Lower lobe of right lung (tissue), 2 donors: ENCODE measurements at regions not wholly inside any gene's neighbourhood (a gene's known extent, or its start where the extent isn't known, plus 50 kb on each side); places are given as distances from the start of the nearest gene placed in this dataset.
A peak's percentile ranks its signal among the peaks of the same experiment; 100 is the strongest.

Experiments used
- ATAC-seq, 2 donors: fragments of 200-7000 bp; cut with Tn5 transposase; one replicate each; pipeline ENCODE4 v1.9.1; 2020 to 2022; ENCODE audit warnings: mild to moderate bottlenecking in 2 of 2, moderate library complexity in 2 of 2
- DNase-seq: peaks from one replicate; pipeline ENCODE4 v3.0.0-alpha.2; 2020
- H3K27ac ChIP-seq: fragments of 200-600 bp; one replicate; pipeline ENCODE4 v1.8.0; 2022
- H3K27me3 ChIP-seq: fragments of 200-600 bp; one replicate; pipeline ENCODE4 v1.8.0; 2022; ENCODE audit warnings: low read depth
- H3K36me3 ChIP-seq: fragments of 200-600 bp; one replicate; pipeline ENCODE4 v1.8.0; 2022; ENCODE audit warnings: mild to moderate bottlenecking
- H3K4me1 ChIP-seq: fragments of 200-600 bp; one replicate; pipeline ENCODE4 v1.8.0; 2022
- H3K4me3 ChIP-seq: fragments of 200-600 bp; one replicate; pipeline ENCODE4 v1.8.0; 2022; ENCODE audit warnings: mild to moderate bottlenecking
- H3K9me3 ChIP-seq: fragments of 200-600 bp; one replicate; pipeline ENCODE4 v1.8.0; 2022
- CTCF ChIP-seq: fragments of 200-600 bp; IDR thresholded peaks from one replicate; pipeline ENCODE4 v1.8.0; 2022; ENCODE audit warnings: antibody characterized with exemption, mild to moderate bottlenecking
- intact Hi-C: fragments of 100-400 bp; cut with DNase I; formaldehyde crosslinking; loops from one replicate; pipeline ENCODE4 v1.11.0; 2022
- donor health status: DM: no; HTN: yes; CAD: no; lungs with severe emphysema.

GRCh38 chr1:89462250-89462649 lies 62.4 kb upstream of the LRRC8B start:
- Histone ChIP-seq H3K4me3 (no peak overlapping the region), H3K36me3 (no peaks in the 10 kb centered on the region), H3K4me1 (no peaks in the 10 kb centered on the region), H3K9me3 (no peaks in the 10 kb centered on the region), H3K27me3 (no peaks in the 10 kb centered on the region), H3K27ac (no peak overlapping the region)
- no peak for DNase-seq
- no peak for TF ChIP-seq CTCF
- intact Hi-C loops: no loop called here
- no peak for ATAC-seq

DNA sequence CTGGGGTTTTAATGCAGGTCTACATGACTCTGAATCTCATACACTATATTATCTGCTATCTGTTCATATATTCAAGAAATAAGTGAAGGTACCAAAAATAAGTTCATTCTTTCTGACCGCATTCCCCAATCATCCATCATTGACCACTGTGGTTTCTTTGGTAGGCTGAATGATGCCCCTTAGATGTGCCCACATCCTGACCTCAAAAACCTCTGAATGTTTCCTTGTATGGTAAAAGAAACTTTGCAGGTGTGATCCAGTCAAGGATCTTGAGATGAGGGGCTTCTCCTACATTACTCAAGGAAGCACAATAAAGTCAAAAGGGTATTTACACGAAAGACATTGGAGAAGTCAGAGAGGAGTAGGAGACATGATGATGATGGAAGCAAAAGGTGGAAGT lies 60.6 kb upstream of the LRRC8B start:
- H3K4me1 ChIP-seq: no peaks in the 10 kb centered on the region
- no peak overlapping the region for H3K27ac ChIP-seq
- no peaks in the 10 kb centered on the region for H3K36me3 ChIP-seq
- intact Hi-C loops: no loop called here
- no peak for TF ChIP-seq CTCF
- ATAC-seq: no peak
- H3K4me3 ChIP-seq: no peak overlapping the region
- no peaks in the 10 kb centered on the region for H3K27me3 ChIP-seq
- DNase-seq: no peak
- no peaks in the 10 kb centered on the region for H3K9me3 ChIP-seq

DNA sequence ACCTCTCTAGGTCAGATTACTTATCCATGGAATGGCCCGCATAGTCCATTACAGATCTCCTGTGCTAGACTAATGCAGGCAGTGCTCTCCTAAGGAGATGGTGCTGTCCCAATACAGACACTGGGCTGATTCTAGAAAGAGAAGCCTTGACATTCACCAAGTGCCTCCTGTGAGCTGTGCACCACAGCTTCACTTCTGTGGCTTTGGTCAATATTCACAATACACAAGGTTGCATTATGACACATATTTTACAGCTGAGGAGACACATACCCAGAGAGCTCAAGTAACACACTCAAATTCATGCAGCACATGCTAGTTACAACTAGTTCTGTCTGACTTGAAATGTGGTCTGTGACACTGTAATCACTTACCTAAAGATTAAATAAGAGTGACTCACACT lies 59.4 kb upstream of the LRRC8B start:
- DNase-seq: no peak
- Histone ChIP-seq H3K27me3 (no peaks in the 10 kb centered on the region), H3K27ac (no peak overlapping the region), H3K36me3 (no peaks in the 10 kb centered on the region), H3K9me3 (no peaks in the 10 kb centered on the region), H3K4me3 (no peak overlapping the region), H3K4me1 (no peaks in the 10 kb centered on the region)
- TF ChIP-seq CTCF: no peak
- intact Hi-C loops: no loop called here
- ATAC-seq: peak in 1 of 2 donors; percentile 15

- no peak overlapping the region for H3K4me3 ChIP-seq
- no peaks in the 10 kb centered on the region for H3K4me1 ChIP-seq
- intact Hi-C loops: no loop called here
- H3K9me3 ChIP-seq: no peaks in the 10 kb centered on the region
- no peak for DNase-seq
- no peak overlapping the region for H3K27ac ChIP-seq
- no peaks in the 10 kb centered on the region for H3K27me3 ChIP-seq
- no peak for TF ChIP-seq CTCF
- no peaks in the 10 kb centered on the region for H3K36me3 ChIP-seq
- ATAC-seq: no peak
These were observed 58.2 kb upstream of the LRRC8B start for GRCh38 chr1:89466307-89466930.

- Histone ChIP-seq H3K4me3 (no peak overlapping the region), H3K36me3 (no peaks in the 10 kb centered on the region), H3K4me1 (no peaks in the 10 kb centered on the region), H3K9me3 (no peaks in the 10 kb centered on the region), H3K27me3 (no peaks in the 10 kb centered on the region), H3K27ac (no peak overlapping the region)
- ATAC-seq: no peak
- intact Hi-C loops: no loop called here
- TF ChIP-seq CTCF: no peak
- DNase-seq: no peak
These were observed 52.4 kb upstream of the LRRC8B start for GRCh38 chr1:89472253-89472652.
